HG02852 (cell line): ENCODE measurements at regions not wholly inside any gene's neighbourhood (a gene's known extent, or its start where the extent isn't known, plus 50 kb on each side); places are given as distances from the start of the nearest gene placed in this dataset.

Experiments used
- ATAC-seq: cut with Tn5 transposase; IDR thresholded peaks from one replicate; pipeline ENCODE4 v1.9.1; 2021; ENCODE audit warnings: mild to moderate bottlenecking, moderate library complexity; ENCODE audit not compliant: unreplicated experiment

DNA sequence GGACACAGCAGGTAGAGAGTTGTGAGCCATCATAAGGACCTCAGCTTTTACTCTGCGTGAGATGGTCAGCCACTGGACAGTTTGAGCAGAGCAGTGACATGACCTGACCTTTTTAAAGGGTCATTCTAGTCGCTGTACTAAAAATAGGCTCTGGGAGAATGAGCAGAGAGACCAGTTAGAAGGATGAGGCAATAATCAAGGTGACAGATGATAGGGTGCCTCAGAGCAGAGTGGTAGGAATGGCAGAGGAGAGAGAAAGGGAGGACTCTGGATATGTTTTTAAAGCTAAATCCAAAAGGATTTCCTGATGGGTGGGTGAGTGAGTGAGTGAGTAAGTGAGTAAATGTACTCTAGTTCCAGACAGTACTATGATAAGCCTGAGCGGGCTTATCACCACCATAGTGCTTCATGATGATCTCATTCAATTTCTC, 83.6 kb upstream of the ARHGAP5 start:
- no peak for ATAC-seq

GRCh38 chr14:31994391-31995033, 82.6 kb upstream of the ARHGAP5 start:
- ATAC-seq: no peak

DNA sequence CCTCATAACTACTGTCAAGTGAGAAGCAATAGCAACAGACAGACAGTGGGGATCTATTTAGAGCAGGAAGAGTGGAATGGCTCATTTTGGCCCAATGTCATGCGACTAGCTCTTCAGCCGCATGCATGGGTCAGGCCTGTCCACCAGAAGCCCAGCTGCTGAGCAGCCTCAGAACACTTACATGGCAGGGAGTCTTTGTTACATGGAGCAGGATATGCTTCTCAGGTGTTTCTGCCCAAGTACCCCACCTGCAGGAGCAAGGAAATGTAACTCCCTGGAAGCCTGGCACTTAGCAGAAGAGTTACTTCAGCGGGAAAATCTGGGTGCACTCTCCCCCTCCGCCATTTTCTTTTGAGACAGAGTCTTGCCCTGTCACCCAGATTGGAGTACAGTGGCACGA, 73.5 kb upstream of the ARHGAP5 start:
- ATAC-seq: no peak

DNA sequence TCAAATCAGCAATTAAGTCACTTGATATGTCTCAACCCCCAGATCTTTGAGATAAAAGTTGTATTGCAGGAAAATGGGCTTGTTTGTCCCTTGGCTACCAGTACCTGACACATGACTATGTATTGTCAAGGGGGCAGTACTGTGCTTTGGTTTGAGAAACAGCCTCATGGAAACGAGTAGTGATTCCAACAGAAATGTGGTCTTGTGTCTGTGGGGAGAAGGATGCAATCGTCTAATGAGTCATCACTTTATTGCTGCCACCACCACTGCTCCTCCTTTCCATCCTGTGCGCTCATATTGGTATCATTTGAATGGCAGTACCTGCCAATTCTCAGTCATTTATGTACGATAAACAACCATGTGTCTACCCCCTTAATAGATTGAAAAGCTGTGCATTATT, 72.8 kb upstream of the ARHGAP5 start:
- no peak for ATAC-seq

GRCh38 chr14:32005628-32006027, 71.5 kb upstream of the ARHGAP5 start:
- no peak for ATAC-seq

- ATAC-seq: no peak
These were observed 70.6 kb upstream of the ARHGAP5 start for GRCh38 chr14:32006263-32007110.

DNA sequence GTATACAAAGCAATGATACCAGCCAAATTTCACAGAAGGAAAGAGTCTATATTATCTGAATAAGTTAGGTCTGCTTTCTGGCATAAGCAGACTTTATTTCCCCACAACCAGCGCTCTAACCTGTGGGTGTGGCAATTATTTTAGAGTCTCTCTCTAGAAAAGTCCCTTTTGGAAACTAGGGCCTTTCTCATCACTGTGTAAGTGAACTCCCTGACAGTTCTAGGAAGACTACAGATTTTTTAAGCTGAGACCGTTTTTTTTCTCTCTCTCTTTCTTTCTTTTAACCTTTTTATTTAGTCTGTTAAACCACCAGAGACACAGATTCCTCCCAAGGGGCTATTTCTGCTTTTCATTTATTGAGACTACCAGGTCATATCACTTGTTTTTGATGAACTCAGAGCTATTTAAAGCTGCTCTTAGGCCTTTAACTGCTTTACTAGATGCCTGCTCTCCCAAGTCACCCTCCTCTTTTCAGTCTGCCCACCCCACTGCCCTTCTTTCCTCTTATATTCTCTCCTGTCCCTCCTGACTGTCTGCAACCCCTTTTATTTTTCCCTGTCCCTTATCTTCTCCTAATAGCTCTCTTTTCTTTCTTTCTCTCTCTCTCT, 69.2 kb upstream of the ARHGAP5 start:
- no peak for ATAC-seq

GRCh38 chr14:32008602-32009193, 68.4 kb upstream of the ARHGAP5 start:
- ATAC-seq: no peak

DNA sequence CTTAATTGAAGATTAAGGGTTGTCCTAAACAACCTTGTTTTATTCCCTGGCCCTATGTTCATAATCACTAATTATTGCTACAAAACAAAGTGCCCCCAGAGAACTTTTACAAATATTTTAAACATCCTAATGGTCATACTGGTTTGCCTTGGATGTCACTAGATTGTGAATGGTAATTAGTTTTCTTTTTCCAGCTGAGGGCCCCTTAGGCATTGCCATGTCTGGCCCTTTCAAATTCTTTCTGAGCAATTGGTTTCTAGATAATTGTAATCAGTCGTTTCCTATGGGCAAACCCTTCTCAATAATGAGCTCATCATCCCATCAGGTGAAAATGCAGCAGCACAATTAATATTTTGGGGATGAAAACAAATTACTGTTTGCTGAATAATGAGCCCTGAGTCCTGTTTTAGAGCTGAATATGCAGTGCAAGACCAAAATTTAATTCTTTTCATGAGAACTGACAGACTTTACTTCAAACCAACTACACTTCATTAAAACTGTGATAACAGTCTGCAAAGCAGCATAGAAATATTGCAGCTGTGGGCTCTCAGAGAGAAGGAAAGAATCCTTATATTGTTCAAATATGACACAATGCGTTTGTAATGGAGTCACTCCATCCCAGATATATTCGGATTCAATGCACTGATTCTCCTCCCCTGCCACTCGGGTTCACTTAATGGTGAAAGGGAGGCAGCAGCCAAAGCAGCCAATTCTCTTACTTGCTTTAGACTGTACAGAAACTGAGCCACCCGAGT, 67.7 kb upstream of the ARHGAP5 start:
- ATAC-seq: no peak

- ATAC-seq: no peak
These were observed 67.0 kb upstream of the ARHGAP5 start for GRCh38 chr14:32009976-32010581.

DNA sequence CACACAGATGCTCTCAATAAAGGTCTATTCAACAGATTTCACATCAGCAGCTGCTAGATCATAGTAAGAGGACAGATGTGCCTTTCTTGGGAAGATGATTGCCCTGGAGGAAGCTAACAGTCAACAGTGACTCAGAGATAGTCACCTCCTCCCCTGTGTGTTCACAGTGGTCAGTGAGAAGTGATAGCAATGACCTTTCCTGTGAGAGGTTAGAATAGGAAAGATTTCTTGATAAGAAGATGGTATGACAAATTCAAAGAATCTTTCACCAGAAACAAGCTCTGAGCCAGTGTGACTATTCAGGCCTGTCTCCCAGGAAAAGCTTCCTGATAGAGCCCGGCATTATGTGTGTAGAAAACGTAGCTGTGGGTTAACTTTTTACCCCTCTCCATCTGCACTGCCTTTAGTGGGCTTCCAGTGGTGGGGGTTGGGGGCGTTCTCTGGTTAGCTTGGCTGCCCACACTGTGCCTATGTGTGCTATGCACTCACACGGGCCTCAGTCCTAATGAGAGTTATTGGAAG, 66.4 kb upstream of the ARHGAP5 start:
- no peak for ATAC-seq

DNA sequence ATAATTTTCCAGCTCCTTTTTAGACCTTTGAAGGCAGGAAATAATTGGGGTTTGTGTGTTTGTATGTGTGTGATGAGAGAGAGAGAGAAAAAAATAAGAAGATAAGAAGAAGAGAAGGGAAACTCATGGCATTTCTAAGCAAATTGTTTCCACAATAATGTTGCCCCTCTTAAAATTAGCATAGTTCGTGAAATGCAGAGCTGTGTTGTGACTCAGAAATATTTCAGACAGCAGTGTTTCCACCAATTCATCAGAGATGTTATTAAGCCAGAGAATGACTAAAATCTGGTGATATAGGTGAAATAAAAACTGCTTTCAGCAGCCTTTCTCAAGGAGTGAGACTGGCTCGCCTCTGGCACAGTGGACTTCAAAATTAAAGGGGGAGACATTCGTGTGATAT, 65.9 kb upstream of the ARHGAP5 start:
- ATAC-seq: no peak

DNA sequence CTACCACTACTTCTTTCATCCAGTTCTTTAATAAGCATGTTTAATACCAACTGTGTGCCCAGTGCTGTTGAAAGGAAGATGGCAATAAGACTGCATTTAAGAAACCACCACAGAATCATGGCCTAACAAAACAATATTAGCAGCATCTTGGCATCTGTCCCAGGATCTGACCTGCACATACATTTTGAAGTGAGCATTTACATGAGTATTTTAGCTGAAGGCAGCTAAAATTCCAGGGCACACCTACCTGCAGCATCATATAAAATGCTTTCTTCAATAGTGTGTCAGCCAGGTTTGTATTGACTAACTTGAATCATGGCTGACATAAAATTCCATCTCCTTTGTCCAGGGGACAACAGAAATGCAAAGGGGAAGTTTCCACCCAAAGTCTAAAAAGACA, 65.0 kb upstream of the ARHGAP5 start:
- no peak for ATAC-seq

DNA sequence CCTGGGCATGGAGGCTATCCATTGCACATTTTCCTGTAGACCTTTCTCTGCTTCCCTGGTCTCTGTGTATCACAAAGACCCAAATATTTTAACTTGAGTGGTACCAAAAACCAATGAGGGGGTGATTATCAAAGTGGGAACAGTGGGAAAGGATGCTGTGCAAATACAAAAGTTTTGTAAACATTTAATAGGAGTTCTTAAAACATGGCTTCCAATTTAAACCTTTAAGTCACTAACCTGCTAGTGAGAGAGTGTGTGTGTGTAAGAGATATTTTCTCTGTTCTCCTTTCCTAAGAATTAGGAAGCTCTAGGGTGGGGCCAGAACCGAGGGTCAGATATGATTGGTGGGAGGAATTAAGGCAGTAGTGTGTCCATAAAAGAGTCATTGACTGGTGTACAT, 64.5 kb upstream of the ARHGAP5 start:
- no peak for ATAC-seq

DNA sequence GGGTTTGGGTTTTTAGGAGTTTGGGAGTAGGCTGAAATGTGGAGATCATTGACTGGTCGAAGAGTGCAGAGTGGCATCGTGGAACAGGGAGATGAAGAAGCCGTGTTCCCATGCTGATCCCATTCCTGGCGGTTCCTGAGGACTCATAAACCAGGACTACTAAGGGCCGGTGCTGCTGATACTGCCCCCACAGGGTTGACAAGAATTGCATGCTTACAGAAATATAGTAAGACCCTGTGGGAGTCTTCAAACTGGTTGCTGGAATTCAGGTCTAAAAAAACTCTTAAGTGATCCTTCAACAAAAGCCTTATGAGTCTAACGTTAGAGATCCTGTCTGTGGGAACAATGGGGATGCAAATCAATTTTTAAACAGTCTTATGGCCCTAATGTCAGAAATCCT, 64.0 kb upstream of the ARHGAP5 start:
- ATAC-seq: no peak

- ATAC-seq: no peak
These were observed 63.0 kb upstream of the ARHGAP5 start for GRCh38 chr14:32014057-32014456.

GRCh38 chr14:32014498-32014897, 62.6 kb upstream of the ARHGAP5 start:
- ATAC-seq: no peak

GRCh38 chr14:32015166-32015565, 61.9 kb upstream of the ARHGAP5 start:
- no peak for ATAC-seq

DNA sequence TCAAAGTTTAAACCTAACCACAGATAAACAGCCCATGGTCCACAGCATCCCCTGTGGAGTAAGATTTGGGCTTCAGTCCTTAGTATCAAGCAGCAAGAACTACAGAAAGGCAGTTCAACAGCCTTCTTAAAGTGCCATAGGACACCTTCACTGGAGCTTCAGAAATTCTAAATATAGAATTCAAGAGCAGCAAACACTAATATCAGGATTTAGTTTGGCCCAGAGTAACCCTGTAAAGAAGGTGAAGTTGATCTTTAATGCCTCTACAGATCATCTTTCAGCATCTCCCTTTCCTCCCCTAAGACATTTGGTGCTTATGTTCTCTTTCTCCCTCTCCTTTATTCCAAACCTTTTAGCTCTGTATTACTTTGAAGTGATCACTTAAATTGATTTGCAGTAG, 59.5 kb upstream of the ARHGAP5 start:
- no peak for ATAC-seq

DNA sequence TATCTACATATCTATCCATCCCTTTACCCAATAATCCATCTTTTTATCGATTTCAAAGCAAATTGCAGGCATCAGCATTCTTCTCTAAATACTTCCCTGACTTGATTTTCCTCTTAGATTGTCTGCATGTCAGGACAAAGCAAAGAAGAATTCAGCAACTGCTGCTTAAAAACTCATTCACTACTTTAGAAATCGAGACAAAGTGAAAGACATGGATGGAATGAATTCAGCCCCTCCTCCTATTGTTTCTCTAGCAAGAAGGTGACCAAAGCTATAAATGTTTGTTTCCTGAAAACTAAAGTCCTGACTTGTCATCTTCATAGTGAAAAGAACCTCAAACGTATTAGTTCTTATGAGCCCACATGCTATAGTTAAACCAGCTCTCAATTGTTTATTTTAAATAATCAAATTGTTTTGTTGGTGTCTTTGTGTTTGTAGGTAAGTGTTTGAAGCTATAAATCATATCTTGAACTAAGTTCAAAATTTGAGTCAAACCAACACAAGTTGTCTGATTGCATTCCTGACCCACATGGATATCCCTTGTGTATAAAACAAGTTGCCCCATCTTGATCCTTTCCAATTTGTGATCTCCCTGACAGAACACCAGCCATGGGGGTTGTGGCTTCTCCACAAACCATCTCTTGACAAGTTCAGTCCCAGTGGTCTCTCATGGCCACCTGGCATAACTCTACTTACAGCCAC, 58.6 kb upstream of the ARHGAP5 start:
- no peak for ATAC-seq
